Right renal pelvis (tissue), 4 donors: ENCODE measurements at regions not wholly inside any gene's neighbourhood (a gene's known extent, or its start where the extent isn't known, plus 50 kb on each side); places are given as distances from the start of the nearest gene placed in this dataset.
A peak's percentile ranks its signal among the peaks of the same experiment; 100 is the strongest.

Experiments used
- DNase-seq, 4 donors: peaks; one replicate each; pipeline ENCODE4 v3.0.0-alpha.2; 2013; ENCODE audit warnings: low read depth in 4 of 4, low spot score in 3 of 4, missing footprints in 1 of 4

GRCh38 chr20:24117383-24117782 is 128.8 kb upstream of the GGTLC1 start:
- no peak for DNase-seq

DNA sequence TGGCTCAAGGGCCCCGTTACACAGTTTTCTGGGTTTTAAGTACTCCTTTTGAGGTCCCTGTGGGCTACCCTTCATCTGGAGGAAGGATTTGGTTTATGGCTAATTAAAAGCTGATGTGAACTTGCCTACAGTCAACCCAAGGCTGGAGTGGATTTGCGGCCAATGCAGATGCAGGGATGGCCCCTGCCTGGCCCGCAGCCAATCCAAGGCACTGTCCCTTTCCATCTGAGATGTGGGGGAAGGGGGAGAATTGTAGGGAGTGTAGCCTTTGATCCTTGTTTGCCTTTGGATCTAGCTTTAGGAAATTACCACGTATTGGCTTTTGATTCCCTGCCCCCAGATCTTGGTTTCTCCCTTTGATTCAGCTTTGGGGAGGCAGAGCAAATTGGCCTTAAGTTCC is 128.0 kb upstream of the GGTLC1 start:
- DNase-seq = no peak

DNA sequence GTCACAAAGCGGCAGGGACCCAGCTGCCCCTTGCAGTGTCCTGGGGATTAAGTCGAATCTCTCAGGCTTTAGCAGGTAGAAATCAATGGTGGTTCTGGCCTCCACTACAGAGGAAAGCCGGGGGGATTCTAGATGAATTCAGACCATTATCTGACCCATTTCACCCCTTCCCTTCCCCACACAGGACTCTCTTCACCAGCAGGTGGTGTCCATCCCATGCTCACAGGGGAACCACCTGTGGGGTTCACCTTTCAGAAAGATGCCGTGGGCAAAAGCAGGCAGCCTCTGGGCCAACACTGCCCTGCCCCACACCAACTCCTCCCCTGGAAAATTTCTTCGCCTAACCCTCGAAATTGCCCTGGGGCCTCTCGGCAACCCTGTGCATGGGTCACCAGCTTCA is 123.8 kb upstream of the GGTLC1 start:
- no peak for DNase-seq

- no peak for DNase-seq
These were observed 123.3 kb upstream of the GGTLC1 start for GRCh38 chr20:24111858-24112257.

DNA sequence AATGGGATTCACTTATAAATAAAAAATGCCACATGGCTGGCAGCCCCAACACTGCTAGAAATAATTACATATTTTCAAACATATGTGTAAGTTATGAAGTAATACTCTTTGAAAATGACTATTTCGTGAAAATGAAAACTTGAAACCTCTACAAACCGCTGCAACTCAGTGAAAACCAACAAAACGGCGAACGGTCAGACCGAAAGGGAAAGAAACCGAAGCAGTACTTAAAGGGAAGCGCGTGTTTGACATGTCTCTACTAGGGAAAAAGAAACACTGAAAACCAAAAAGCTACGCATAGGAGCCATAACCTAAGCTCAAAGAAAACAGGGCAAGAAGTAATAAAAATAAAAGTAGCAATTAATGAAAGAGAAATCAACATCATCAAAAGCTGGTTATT is 121.0 kb upstream of the GGTLC1 start:
- no peak for DNase-seq

GRCh38 chr20:24109008-24109407 is 120.4 kb upstream of the GGTLC1 start:
- no peak for DNase-seq

- no peak for DNase-seq
These were observed 120.0 kb upstream of the GGTLC1 start for GRCh38 chr20:24108581-24108980.

DNA sequence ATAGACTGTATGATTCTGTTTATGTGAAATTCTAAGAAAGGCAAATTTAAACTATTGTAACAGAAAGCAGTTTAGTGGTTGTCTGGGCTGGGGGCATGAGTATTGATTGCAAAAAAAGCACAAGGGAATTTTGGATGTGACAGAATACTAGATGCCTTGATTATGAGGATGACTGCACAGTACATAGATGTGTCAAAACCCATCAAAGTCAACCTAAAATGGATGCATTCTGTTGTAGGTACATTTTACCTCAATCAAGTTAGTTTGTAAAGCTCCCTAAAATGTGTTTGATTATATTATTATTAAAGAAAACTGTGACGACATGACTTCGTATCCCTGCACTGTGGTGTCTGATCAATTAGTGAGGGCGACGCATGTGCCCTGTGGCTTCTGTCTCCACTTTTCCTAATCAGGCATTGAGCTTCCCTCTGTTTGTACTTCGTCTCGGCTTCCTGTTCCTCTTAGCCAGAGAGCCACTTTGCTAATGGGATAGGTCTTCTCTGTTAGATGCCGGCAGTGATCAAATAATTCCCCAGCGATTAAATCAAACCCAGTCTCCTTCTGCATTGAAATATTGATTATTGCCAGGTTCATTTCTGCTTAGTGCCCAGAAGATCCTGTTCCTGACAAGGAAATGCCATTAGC is 118.3 kb upstream of the GGTLC1 start:
- DNase-seq = no peak

- no peak for DNase-seq
These were observed 117.7 kb upstream of the GGTLC1 start for GRCh38 chr20:24106150-24106800.

DNA sequence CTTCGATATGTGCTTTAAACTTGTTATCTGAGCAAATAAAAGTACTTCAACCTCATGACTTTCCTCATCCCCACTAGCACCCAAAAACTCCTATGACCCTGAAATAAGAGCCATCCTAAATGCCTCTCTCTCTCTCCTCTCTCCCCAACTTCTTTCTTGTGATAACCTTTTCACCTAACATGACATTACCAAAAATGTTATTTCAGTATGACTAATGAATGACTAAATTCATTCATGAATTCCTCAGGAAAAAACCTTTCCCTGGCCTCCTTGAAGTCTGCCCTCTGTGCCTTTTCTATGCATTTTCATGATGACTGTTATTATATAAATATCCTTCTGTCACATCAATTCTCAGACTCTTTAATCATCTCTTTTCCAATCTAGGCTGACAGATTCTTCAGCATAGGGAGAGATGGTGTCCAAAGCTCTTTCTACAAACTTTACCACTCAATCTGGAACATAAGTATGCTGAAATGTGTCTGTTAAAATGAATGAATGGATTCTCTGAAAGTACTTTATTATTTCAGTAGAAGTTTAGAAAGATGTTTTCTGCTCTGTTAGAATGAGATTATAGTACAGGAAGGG is 114.3 kb upstream of the GGTLC1 start:
- no peak for DNase-seq

GRCh38 chr20:24102290-24102689 is 113.7 kb upstream of the GGTLC1 start:
- no peak for DNase-seq

- DNase-seq = peak; percentile 44 to 58 (median 52)
These were observed 111.9 kb upstream of the GGTLC1 start for GRCh38 chr20:24100370-24101011.

DNA sequence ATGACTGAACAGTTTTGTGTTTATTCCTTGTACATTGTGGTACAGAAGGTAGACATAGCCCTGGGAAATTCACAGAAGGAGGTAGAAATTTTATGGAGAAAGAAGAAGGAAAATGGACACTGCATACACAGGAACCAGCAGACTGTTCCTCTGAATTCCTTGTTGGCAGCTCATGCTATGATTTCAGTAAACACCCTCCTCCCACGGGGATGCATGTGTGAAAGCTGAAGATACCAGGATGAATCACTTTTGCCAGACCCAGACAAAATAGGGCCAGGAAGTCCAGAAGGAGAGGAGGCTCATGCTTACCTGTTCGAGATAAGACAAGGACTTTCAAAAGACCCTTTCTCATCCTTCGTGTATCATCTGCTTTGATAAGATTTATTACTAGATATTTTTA is 110.3 kb upstream of the GGTLC1 start:
- DNase-seq = no peak

DNA sequence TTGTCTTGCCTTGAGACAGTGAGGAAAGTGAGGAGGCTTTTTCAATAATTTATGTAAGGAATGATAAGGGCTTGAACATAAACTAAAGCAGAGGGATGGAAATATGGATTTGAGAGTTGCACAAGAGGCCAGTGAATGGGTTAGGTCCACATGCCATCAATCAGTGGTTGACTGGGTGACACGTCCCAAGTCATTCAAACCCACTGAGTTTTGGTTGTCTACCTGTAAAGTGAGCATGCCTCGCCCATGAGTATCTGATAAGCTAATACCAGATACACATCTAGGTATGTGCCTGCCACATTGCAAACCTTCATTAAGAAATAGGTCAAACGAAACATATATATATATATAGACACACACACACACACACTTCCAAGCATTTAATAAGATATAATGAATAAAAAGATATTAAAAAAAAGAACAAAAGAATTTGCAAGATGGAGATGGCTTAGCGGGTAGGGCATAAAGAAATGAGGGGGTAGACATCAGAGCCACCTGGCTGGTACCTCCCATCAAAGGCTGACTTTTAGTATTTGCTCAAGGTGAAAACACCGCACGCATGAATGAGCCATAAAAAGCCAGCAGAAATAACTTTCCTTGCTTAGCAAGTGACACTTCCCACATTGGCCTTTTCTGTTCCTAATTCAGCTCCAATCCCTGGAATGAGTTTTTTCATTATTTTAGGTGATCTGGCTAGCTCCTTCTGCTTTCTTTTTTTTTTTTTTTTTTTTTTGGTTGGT is 109.1 kb upstream of the GGTLC1 start:
- no peak for DNase-seq

DNA sequence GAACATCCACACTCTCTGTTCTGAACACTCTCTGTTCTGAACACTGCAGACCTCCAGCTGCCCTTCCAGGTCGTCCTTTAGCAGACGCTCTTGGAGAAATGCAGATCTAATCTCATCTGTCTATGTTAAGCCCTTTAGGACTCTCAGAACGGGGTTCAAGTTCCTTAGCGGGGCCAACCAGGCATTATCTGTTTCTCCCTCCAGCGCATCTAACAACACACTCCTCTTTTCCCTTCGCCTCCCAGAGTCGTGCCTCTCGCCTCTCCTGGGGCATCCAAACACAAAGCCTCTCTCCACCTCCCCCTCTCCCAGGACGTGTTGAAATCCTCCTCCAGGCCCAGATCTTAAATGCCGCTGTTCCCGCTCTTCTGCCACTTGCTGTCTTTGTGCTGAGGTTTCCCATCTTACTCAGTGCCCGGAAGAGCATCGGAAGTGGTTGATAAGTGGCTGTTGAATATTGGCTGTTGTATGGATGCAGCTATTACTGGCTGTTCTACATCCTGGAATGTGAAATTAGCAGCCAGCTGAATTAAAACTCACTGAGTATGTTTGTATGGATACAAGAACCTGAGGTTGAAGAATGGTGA is 108.4 kb upstream of the GGTLC1 start:
- no peak for DNase-seq

GRCh38 chr20:24096264-24096663 is 107.7 kb upstream of the GGTLC1 start:
- DNase-seq = no peak

DNA sequence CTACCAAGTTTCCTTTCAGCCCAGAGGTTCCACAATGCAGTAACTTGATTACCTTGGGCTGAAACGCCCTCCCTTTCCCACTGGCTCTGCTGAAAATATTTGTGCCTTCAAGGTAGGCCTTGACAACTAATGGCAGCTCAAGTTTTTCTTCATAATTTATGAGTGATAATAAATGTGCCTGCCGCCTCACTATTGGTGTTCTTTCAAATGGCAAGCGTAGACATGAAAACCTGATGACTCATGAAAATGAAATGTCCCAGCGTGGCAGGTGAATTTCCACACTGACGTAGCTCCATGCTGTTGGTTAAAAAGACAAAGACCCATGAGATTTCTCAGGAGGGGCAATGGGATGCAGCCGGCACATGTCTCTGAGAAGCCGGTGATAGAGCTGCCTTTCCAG is 107.2 kb upstream of the GGTLC1 start:
- DNase-seq = peak in 1 of 4 donors; percentile 22

DNA sequence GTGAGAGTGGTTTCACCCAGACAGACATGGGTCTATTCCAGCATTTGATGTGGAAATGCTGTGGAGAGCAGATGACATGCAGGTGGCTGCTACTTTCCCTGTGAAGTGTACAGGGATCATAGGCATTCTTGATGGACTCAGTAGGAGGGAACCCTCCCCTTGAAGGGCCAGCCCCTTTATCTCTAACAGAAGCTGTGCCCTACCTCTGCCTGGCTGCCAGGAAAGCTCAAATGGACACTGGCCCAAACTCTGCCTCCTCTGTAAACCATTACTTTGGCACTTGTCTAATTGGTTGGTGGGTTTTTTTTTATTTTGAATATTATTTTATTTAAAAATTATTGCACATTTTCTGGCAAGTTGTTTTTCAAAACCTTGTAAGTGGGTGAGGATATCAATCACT is 106.7 kb upstream of the GGTLC1 start:
- no peak for DNase-seq

GRCh38 chr20:24089576-24089975 is 101.0 kb upstream of the GGTLC1 start:
- peak in 1 of 4 donors; percentile 22 for DNase-seq

DNA sequence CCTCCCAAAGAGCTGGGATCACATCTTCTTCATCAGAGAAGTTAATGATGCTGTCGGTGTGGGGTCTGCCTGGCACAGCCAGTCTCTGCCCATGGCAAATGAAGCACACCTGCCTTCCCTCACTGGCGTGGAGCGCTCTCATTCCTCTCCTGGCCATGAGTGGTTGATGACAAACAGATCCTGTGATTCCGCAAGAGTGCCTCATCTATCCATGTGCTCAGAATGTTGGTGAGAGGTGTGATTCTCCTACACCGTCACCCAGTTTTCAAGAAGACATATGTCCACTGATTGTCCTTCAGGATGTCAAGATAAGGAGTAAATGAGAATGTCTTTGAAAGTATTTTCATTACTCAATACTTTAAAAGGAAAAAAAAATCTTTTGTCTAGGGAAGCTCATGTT is 97.5 kb upstream of the GGTLC1 start:
- no peak for DNase-seq

GRCh38 chr20:24084281-24084680 is 95.7 kb upstream of the GGTLC1 start:
- DNase-seq = no peak
